ENCODE measurements at regions not wholly inside any gene's neighbourhood (a gene's known extent, or its start where the extent isn't known, plus 50 kb on each side); places are given as distances from the start of the nearest gene placed in this dataset.

- no peaks in the 10 kb centered on the region for H3K36me3 ChIP-seq (ENCODE audit: control insufficient read depth in 2 of 3, insufficient read depth in 3 of 3, low read length in 3 of 3)
- no peak for FAIRE-seq
- no peak overlapping the region for H3K4me3 ChIP-seq (ENCODE audit: low read length in 3 of 3)
- intact Hi-C loops (cut with DNase I) = no loop called here
- no peak for DNase-seq
- no peaks in the 10 kb centered on the region for H3K27me3 ChIP-seq (ENCODE audit: control insufficient read depth, insufficient read depth, low read length)
- no peak overlapping the region for H3K27ac ChIP-seq (ENCODE audit: low read depth in 2 of 2, low read length in 2 of 2)
- no peak overlapping the region for H3K9ac ChIP-seq (ENCODE audit: low read length in 3 of 3)
- peaks cover 0 to 5% (median 0%) of the 10 kb centered on the region in 3 donors for H3K9me3 ChIP-seq (ENCODE audit: control insufficient read depth in 2 of 3, insufficient read depth in 1 of 3, low read length in 3 of 3)
- no peak for TF ChIP-seq CTCF (IDR thresholded peaks at IDR 0.05; ENCODE audit: borderline replicate concordance, extremely low read depth, insufficient read depth)
- H3K4me1 ChIP-seq (ENCODE audit: control insufficient read depth in 2 of 3, insufficient read depth in 2 of 3, low read depth in 1 of 3, low read length in 3 of 3) = peaks cover 0 to 7% (median 0%) of the 10 kb centered on the region in 3 donors
These were observed 136.7 kb upstream of the CHST15 start for GRCh38 chr10:124229989-124230634.

- no peak for DNase-seq
- FAIRE-seq = no peak
- H3K4me1 ChIP-seq (ENCODE audit: control insufficient read depth in 2 of 3, insufficient read depth in 2 of 3, low read depth in 1 of 3, low read length in 3 of 3) = peaks cover 0 to 7% (median 0%) of the 10 kb centered on the region in 3 donors
- no peak overlapping the region for H3K9ac ChIP-seq (ENCODE audit: low read length in 3 of 3)
- H3K9me3 ChIP-seq (ENCODE audit: control insufficient read depth in 2 of 3, insufficient read depth in 1 of 3, low read length in 3 of 3) = peaks cover 0 to 5% (median 0%) of the 10 kb centered on the region in 3 donors
- no peaks in the 10 kb centered on the region for H3K36me3 ChIP-seq (ENCODE audit: control insufficient read depth in 2 of 3, insufficient read depth in 3 of 3, low read length in 3 of 3)
- no peak overlapping the region for H3K4me3 ChIP-seq (ENCODE audit: low read length in 3 of 3)
- intact Hi-C loops (cut with DNase I) = no loop called here
- no peaks in the 10 kb centered on the region for H3K27me3 ChIP-seq (ENCODE audit: control insufficient read depth, insufficient read depth, low read length)
- TF ChIP-seq CTCF (IDR thresholded peaks at IDR 0.05; ENCODE audit: borderline replicate concordance, extremely low read depth, insufficient read depth) = no peak
- no peak overlapping the region for H3K27ac ChIP-seq (ENCODE audit: low read depth in 2 of 2, low read length in 2 of 2)
These were observed 136.0 kb upstream of the CHST15 start for GRCh38 chr10:124229201-124229988.

- DNase-seq (no peak), FAIRE-seq (no peak)
- no peak overlapping the region for H3K27ac ChIP-seq (ENCODE audit: low read depth in 2 of 2, low read length in 2 of 2)
- H3K9me3 ChIP-seq (ENCODE audit: control insufficient read depth in 2 of 3, insufficient read depth in 1 of 3, low read length in 3 of 3) = peaks cover 0 to 5% (median 0%) of the 10 kb centered on the region in 3 donors
- no peak for TF ChIP-seq CTCF (IDR thresholded peaks at IDR 0.05; ENCODE audit: borderline replicate concordance, extremely low read depth, insufficient read depth)
- no peaks in the 10 kb centered on the region for H3K36me3 ChIP-seq (ENCODE audit: control insufficient read depth in 2 of 3, insufficient read depth in 3 of 3, low read length in 3 of 3)
- H3K4me1 ChIP-seq (ENCODE audit: control insufficient read depth in 2 of 3, insufficient read depth in 2 of 3, low read depth in 1 of 3, low read length in 3 of 3) = peaks cover 0 to 4% (median 0%) of the 10 kb centered on the region in 3 donors
- H3K27me3 ChIP-seq (ENCODE audit: control insufficient read depth, insufficient read depth, low read length) = no peaks in the 10 kb centered on the region
- H3K4me3 ChIP-seq (ENCODE audit: low read length in 3 of 3) = no peak overlapping the region
- H3K9ac ChIP-seq (ENCODE audit: low read length in 3 of 3) = no peak overlapping the region
- intact Hi-C loops (cut with DNase I) = no loop called here
These were observed 135.1 kb upstream of the CHST15 start for GRCh38 chr10:124228471-124228870.

Measured in kidney (tissue), 13 donors.